ENCODE measurements at regions not wholly inside any gene's neighbourhood (a gene's known extent, or its start where the extent isn't known, plus 50 kb on each side); places are given as distances from the start of the nearest gene placed in this dataset.

- no peak for TF ChIP-seq POLR2A (IDR thresholded peaks at IDR 0.05)
- no peak for TF ChIP-seq POLR2AphosphoS5 (IDR thresholded peaks at IDR 0.05)
- TF ChIP-seq CTCF (IDR thresholded peaks at IDR 0.05): no peak
- no peak for TF ChIP-seq EP300 (IDR thresholded peaks at IDR 0.05)
- no peak overlapping the region for H3K4me3 ChIP-seq
These were observed 195.1 kb upstream of the TWIST2 start for GRCh38 chr2:238652771-238653157.

GRCh38 chr2:238653431-238654109 is 194.3 kb upstream of the TWIST2 start:
- no peak for ATAC-seq
- TF ChIP-seq EP300 (IDR thresholded peaks at IDR 0.05) (no peak), POLR2A (IDR thresholded peaks at IDR 0.05) (no peak), POLR2AphosphoS5 (IDR thresholded peaks at IDR 0.05) (no peak), CTCF (IDR thresholded peaks at IDR 0.05) (no peak)
- no peaks in the 10 kb centered on the region for H3K27me3 ChIP-seq
- no peaks in the 10 kb centered on the region for H3K36me3 ChIP-seq
- H3K4me3 ChIP-seq: no peak overlapping the region
- H3K9me3 ChIP-seq: no peaks in the 10 kb centered on the region
- WGBS, 2 donors (ENCODE audit: low coverage in 1 of 2): 73 to 74% methylated on average over 3 to 9 of the region's 13 CpGs
- peaks cover 0 to 23% (median 8%) of the 10 kb centered on the region in 3 donors for H3K4me1 ChIP-seq
- H3K27ac ChIP-seq: no peak overlapping the region

More at GRCh38 chr2:238652771-238653157, 195.1 kb upstream of the TWIST2 start:
- 80% methylated on average over 1 of the region's 13 CpGs; no CpG with 5 or more reads in 1 of the 2 donors for WGBS, 2 donors (ENCODE audit: low coverage in 1 of 2)
- Histone ChIP-seq H3K36me3 (no peaks in the 10 kb centered on the region), H3K9me3 (no peaks in the 10 kb centered on the region), H3K4me1 (peaks cover 0 to 21% (median 7%) of the 10 kb centered on the region in 3 donors), H3K27ac (no peak overlapping the region), H3K27me3 (no peaks in the 10 kb centered on the region)
- ATAC-seq: no peak

GRCh38 chr2:238654479-238655197 is 193.2 kb upstream of the TWIST2 start:
- 78 to 95% methylated on average over 2 to 8 of the region's 8 CpGs for WGBS, 2 donors (ENCODE audit: low coverage in 1 of 2)
- H3K4me1 ChIP-seq: peaks cover 0 to 23% (median 8%) of the 10 kb centered on the region in 3 donors
- no peaks in the 10 kb centered on the region for H3K27me3 ChIP-seq
- no peaks in the 10 kb centered on the region for H3K36me3 ChIP-seq
- TF ChIP-seq EP300 (IDR thresholded peaks at IDR 0.05): no peak
- no peak for TF ChIP-seq POLR2A (IDR thresholded peaks at IDR 0.05)
- no peak overlapping the region for H3K27ac ChIP-seq
- H3K4me3 ChIP-seq: no peak overlapping the region
- ATAC-seq: no peak
- H3K9me3 ChIP-seq: no peaks in the 10 kb centered on the region

DNA sequence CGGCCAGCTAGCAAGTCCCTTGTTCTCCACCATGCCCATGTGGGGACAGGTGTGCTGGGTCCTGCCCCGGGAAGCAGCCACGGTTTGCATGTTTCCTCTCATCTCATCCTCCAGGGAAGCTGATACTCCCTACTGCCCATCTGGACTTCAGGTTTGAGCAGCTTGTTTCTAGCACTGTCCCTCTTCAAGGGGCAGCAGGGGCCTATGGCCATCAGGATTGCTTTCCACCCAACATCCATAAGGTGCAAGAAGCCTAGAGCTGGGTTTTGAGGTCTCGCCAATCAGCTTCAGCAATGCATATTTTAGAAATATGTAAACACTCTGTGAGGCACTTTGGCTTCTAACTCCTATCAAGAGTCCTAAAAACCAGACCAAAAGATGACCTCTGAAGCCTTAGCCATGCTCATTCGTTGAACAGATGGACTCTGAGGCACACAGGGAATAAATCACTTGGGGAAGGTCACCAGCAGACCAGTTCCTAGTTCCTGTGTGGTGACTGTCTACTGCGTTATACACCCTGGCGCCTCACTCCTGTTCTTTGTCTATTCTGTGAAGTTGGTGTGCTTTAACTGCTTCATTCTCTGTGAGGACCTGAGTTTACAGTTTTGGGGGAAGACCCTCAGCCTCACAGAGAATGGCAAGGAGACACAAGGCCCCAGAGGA is 192.6 kb upstream of the TWIST2 start:
- TF ChIP-seq EP300 (IDR thresholded peaks at IDR 0.05): no peak
- TF ChIP-seq CTCF (IDR thresholded peaks at IDR 0.05): no peak
- no peak for TF ChIP-seq POLR2A (IDR thresholded peaks at IDR 0.05)
- no peak for TF ChIP-seq POLR2AphosphoS5 (IDR thresholded peaks at IDR 0.05)
- peaks cover 0 to 23% (median 8%) of the 10 kb centered on the region in 3 donors for H3K4me1 ChIP-seq
- H3K36me3 ChIP-seq: no peaks in the 10 kb centered on the region
- WGBS, 2 donors (ENCODE audit: low coverage in 1 of 2): 0 to 62% methylated on average over 1 to 5 of the region's 7 CpGs
- no peaks in the 10 kb centered on the region for H3K9me3 ChIP-seq
- no peak overlapping the region for H3K27ac ChIP-seq
- H3K27me3 ChIP-seq: no peaks in the 10 kb centered on the region
- no peak for ATAC-seq
- H3K4me3 ChIP-seq: no peak overlapping the region

GRCh38 chr2:238655974-238656722 is 191.7 kb upstream of the TWIST2 start:
- H3K27ac ChIP-seq: no peak overlapping the region
- H3K4me1 ChIP-seq: peaks cover 0 to 23% (median 8%) of the 10 kb centered on the region in 3 donors
- 58 to 73% methylated on average over 4 to 7 of the region's 8 CpGs for WGBS, 2 donors (ENCODE audit: low coverage in 1 of 2)
- H3K9me3 ChIP-seq: peaks cover 0 to under 1% (median 0%) of the 10 kb centered on the region in 3 donors
- H3K36me3 ChIP-seq: no peaks in the 10 kb centered on the region
- TF ChIP-seq POLR2AphosphoS5 (IDR thresholded peaks at IDR 0.05): no peak
- no peak for TF ChIP-seq POLR2A (IDR thresholded peaks at IDR 0.05)
- TF ChIP-seq EP300 (IDR thresholded peaks at IDR 0.05): no peak
- no peak for TF ChIP-seq CTCF (IDR thresholded peaks at IDR 0.05)
- no peak for ATAC-seq
- no peak overlapping the region for H3K4me3 ChIP-seq
- H3K27me3 ChIP-seq: no peaks in the 10 kb centered on the region

Measured in gastroesophageal sphincter (tissue), 4 donors.